ENCODE measurements at regions not wholly inside any gene's neighbourhood (a gene's known extent, or its start where the extent isn't known, plus 50 kb on each side); places are given as distances from the start of the nearest gene placed in this dataset.

- intact Hi-C loops (cut with micrococcal nuclease; ENCODE audit: unreplicated experiment) = no loop called here
- no peak overlapping the region for H3K4me3 ChIP-seq
- DNase-seq = no peak
Observed at GRCh38 chr14:96143906-96144305, 60.7 kb upstream of the BDKRB2 start.

GRCh38 chr14:96145116-96145864, 59.3 kb upstream of the BDKRB2 start:
- POLR2A ChIA-PET (ENCODE audit: unreplicated experiment) = no interaction called here
- intact Hi-C loops (cut with micrococcal nuclease; ENCODE audit: unreplicated experiment) = no loop called here
- H3K9me2 ChIP-seq (ENCODE audit: insufficient read depth) = no peaks in the 10 kb centered on the region
- BruUV-seq (replicated peaks) = no TSS peak
- H3F3A ChIP-seq (ENCODE audit: insufficient read depth, low read depth) = no peaks in the 10 kb centered on the region
- CTCF ChIA-PET = no interaction called here
- H2AFZ ChIP-seq = no peak overlapping the region
- TF ChIP-seq CTCF (conservative IDR thresholded peaks at IDR 0.05) = no peak
- TF ChIP-seq EZH2 (IDR thresholded peaks at IDR 0.05; ENCODE audit: low read depth) = no peak
- H3K27ac ChIP-seq = no peak overlapping the region
- no peaks in the 10 kb centered on the region for H3K36me3 ChIP-seq (ENCODE audit: low read depth)
- H3K4me2 ChIP-seq = no peak overlapping the region
- H3K27me3 ChIP-seq (ENCODE audit: insufficient read depth, low read depth) = no peaks in the 10 kb centered on the region
- H4K20me1 ChIP-seq (ENCODE audit: insufficient read depth) = no peaks in the 10 kb centered on the region
- H3K4me1 ChIP-seq (replicated peaks; ENCODE audit: insufficient read depth) = no peaks in the 10 kb centered on the region
- H3K9me3 ChIP-seq (ENCODE audit: insufficient read depth, low read depth) = peaks cover 4% of the 10 kb centered on the region; the same call in 1 of the 2 replicates
- DNase-seq = no peak
- H3K79me2 ChIP-seq (ENCODE audit: low read depth) = no peaks in the 10 kb centered on the region
- no peak overlapping the region for H3K4me3 ChIP-seq

More at GRCh38 chr14:96143906-96144305, 60.7 kb upstream of the BDKRB2 start:
- Histone ChIP-seq H3K4me2 (no peak overlapping the region), H3K27ac (no peak overlapping the region), H3K4me1 (replicated peaks; ENCODE audit: insufficient read depth) (no peaks in the 10 kb centered on the region), H3K36me3 (ENCODE audit: low read depth) (no peaks in the 10 kb centered on the region), H4K20me1 (ENCODE audit: insufficient read depth) (no peaks in the 10 kb centered on the region), H3K27me3 (ENCODE audit: insufficient read depth, low read depth) (no peaks in the 10 kb centered on the region), H3K9me3 (ENCODE audit: insufficient read depth, low read depth) (peaks cover 4% of the 10 kb centered on the region; the same call in 1 of the 2 replicates), H3F3A (ENCODE audit: insufficient read depth, low read depth) (no peaks in the 10 kb centered on the region), H2AFZ (no peak overlapping the region), H3K79me2 (ENCODE audit: low read depth) (no peaks in the 10 kb centered on the region), H3K9me2 (ENCODE audit: insufficient read depth) (no peaks in the 10 kb centered on the region)
- TF ChIP-seq EZH2 (IDR thresholded peaks at IDR 0.05; ENCODE audit: low read depth) (no peak), CTCF (conservative IDR thresholded peaks at IDR 0.05) (no peak)
- CTCF ChIA-PET = no interaction called here
- POLR2A ChIA-PET (ENCODE audit: unreplicated experiment) = no interaction called here
- no TSS peak for BruUV-seq (replicated peaks)

GRCh38 chr14:96146131-96146771, 58.4 kb upstream of the BDKRB2 start:
- DNase-seq = no peak
- H3K36me3 ChIP-seq (ENCODE audit: low read depth) = no peaks in the 10 kb centered on the region
- H3K79me2 ChIP-seq (ENCODE audit: low read depth) = no peaks in the 10 kb centered on the region
- TF ChIP-seq CTCF (conservative IDR thresholded peaks at IDR 0.05) (no peak), EZH2 (IDR thresholded peaks at IDR 0.05; ENCODE audit: low read depth) (no peak)
- POLR2A ChIA-PET (ENCODE audit: unreplicated experiment) = no interaction called here
- peaks cover 4% of the 10 kb centered on the region; the same call in 1 of the 2 replicates for H3K9me3 ChIP-seq (ENCODE audit: insufficient read depth, low read depth)
- no peaks in the 10 kb centered on the region for H3K27me3 ChIP-seq (ENCODE audit: insufficient read depth, low read depth)
- no peak overlapping the region for H3K27ac ChIP-seq
- no peak overlapping the region for H2AFZ ChIP-seq
- H3K4me3 ChIP-seq = no peak overlapping the region
- no peak overlapping the region for H3K4me2 ChIP-seq
- BruUV-seq (replicated peaks) = no TSS peak
- CTCF ChIA-PET = no interaction called here
- H3K4me1 ChIP-seq (replicated peaks; ENCODE audit: insufficient read depth) = no peaks in the 10 kb centered on the region
- no peaks in the 10 kb centered on the region for H3F3A ChIP-seq (ENCODE audit: insufficient read depth, low read depth)
- no peaks in the 10 kb centered on the region for H4K20me1 ChIP-seq (ENCODE audit: insufficient read depth)
- intact Hi-C loops (cut with micrococcal nuclease; ENCODE audit: unreplicated experiment) = no loop called here
- H3K9me2 ChIP-seq (ENCODE audit: insufficient read depth) = no peaks in the 10 kb centered on the region
